ENCODE measurements at regions not wholly inside any gene's neighbourhood (a gene's known extent, or its start where the extent isn't known, plus 50 kb on each side); places are given as distances from the start of the nearest gene placed in this dataset.

- no peak for DNase-seq
- no peaks in the 10 kb centered on the region for H3K9me3 ChIP-seq (replicated peaks)
- no peak overlapping the region for H3K4me3 ChIP-seq
- no peak for TF ChIP-seq CTCF (IDR thresholded peaks at IDR 0.05; ENCODE audit: borderline replicate concordance)
- intact Hi-C loops (cut with micrococcal nuclease), result no loop called here
- H3K27me3 ChIP-seq (ENCODE audit: low read depth), result no peaks in the 10 kb centered on the region
- no peaks in the 10 kb centered on the region for H3K36me3 ChIP-seq
- no peaks in the 10 kb centered on the region for H3K4me1 ChIP-seq
- H3K27ac ChIP-seq (replicated peaks), result no peak overlapping the region
Observed at GRCh38 chr3:153095441-153095840, 66.6 kb upstream of the RAP2B start.

- intact Hi-C loops (cut with micrococcal nuclease), result no loop called here
- TF ChIP-seq CTCF (IDR thresholded peaks at IDR 0.05; ENCODE audit: borderline replicate concordance), result no peak
- H3K4me3 ChIP-seq, result no peak overlapping the region
- no peak for DNase-seq
- H3K27me3 ChIP-seq (ENCODE audit: low read depth), result no peaks in the 10 kb centered on the region
- H3K4me1 ChIP-seq, result no peaks in the 10 kb centered on the region
- H3K9me3 ChIP-seq (replicated peaks), result no peaks in the 10 kb centered on the region
- no peak overlapping the region for H3K27ac ChIP-seq (replicated peaks)
- H3K36me3 ChIP-seq, result no peaks in the 10 kb centered on the region
Observed at GRCh38 chr3:153096731-153097131, 65.3 kb upstream of the RAP2B start.

- H3K9me3 ChIP-seq (replicated peaks), result no peaks in the 10 kb centered on the region
- no peaks in the 10 kb centered on the region for H3K4me1 ChIP-seq
- H3K4me3 ChIP-seq, result no peak overlapping the region
- H3K36me3 ChIP-seq, result no peaks in the 10 kb centered on the region
- intact Hi-C loops (cut with micrococcal nuclease), result no loop called here
- DNase-seq, result no peak
- no peaks in the 10 kb centered on the region for H3K27me3 ChIP-seq (ENCODE audit: low read depth)
- no peak for TF ChIP-seq CTCF (IDR thresholded peaks at IDR 0.05; ENCODE audit: borderline replicate concordance)
- H3K27ac ChIP-seq (replicated peaks), result no peak overlapping the region
Observed at GRCh38 chr3:153097213-153097612, 64.8 kb upstream of the RAP2B start.

GRCh38 chr3:153099131-153099530 lies 62.9 kb upstream of the RAP2B start:
- Histone ChIP-seq H3K4me3 (no peak overlapping the region), H3K27ac (replicated peaks) (no peak overlapping the region), H3K4me1 (no peaks in the 10 kb centered on the region), H3K36me3 (no peaks in the 10 kb centered on the region), H3K27me3 (ENCODE audit: low read depth) (no peaks in the 10 kb centered on the region), H3K9me3 (replicated peaks) (no peaks in the 10 kb centered on the region)
- intact Hi-C loops (cut with micrococcal nuclease), result no loop called here
- DNase-seq, result no peak
- no peak for TF ChIP-seq CTCF (IDR thresholded peaks at IDR 0.05; ENCODE audit: borderline replicate concordance)

GRCh38 chr3:153103406-153103945 lies 58.5 kb upstream of the RAP2B start:
- Histone ChIP-seq H3K4me3 (no peak overlapping the region), H3K27ac (replicated peaks) (no peak overlapping the region), H3K4me1 (no peaks in the 10 kb centered on the region), H3K36me3 (no peaks in the 10 kb centered on the region), H3K27me3 (ENCODE audit: low read depth) (no peaks in the 10 kb centered on the region), H3K9me3 (replicated peaks) (no peaks in the 10 kb centered on the region)
- intact Hi-C loops (cut with micrococcal nuclease), result no loop called here
- no peak for DNase-seq
- TF ChIP-seq CTCF (IDR thresholded peaks at IDR 0.05; ENCODE audit: borderline replicate concordance), result no peak

- DNase-seq, result no peak
- Histone ChIP-seq H3K27ac (replicated peaks) (no peak overlapping the region), H3K36me3 (no peaks in the 10 kb centered on the region), H3K4me3 (no peak overlapping the region), H3K27me3 (ENCODE audit: low read depth) (no peaks in the 10 kb centered on the region), H3K9me3 (replicated peaks) (no peaks in the 10 kb centered on the region), H3K4me1 (no peaks in the 10 kb centered on the region)
- intact Hi-C loops (cut with micrococcal nuclease), result no loop called here
- no peak for TF ChIP-seq CTCF (IDR thresholded peaks at IDR 0.05; ENCODE audit: borderline replicate concordance)
Observed at GRCh38 chr3:153110041-153110440, 52.0 kb upstream of the RAP2B start.

All from left ventricle myocardium inferior (tissue), 1 donor.